HG03064 (cell line): ENCODE measurements at regions not wholly inside any gene's neighbourhood (a gene's known extent, or its start where the extent isn't known, plus 50 kb on each side); places are given as distances from the start of the nearest gene placed in this dataset.

Source experiments
- ATAC-seq: cut with Tn5 transposase; IDR thresholded peaks from one replicate; pipeline ENCODE4 v1.9.1; 2021; ENCODE audit warnings: low read depth; ENCODE audit not compliant: unreplicated experiment

GRCh38 chr3:193754719-193755118, 161.7 kb downstream of the OPA1 start:
- ATAC-seq = no peak

DNA sequence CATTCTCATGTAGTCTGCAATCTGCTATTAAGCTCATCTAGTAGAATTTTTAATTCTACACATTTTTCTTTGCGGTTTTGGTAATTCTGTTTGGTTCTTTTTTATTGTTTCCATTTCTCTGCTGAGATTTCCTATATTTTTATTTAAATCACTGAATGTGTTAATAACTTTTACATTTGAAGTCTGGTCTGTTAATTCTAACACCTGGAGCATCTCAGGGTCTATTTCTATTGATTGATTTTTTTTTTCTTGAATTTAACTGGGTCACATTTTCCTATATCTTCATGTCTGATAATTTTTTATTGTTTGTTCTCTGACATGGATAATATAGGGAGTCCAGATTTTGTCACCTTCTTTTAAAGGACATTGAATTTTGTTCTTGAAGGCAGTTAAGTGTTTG, 163.5 kb downstream of the OPA1 start:
- no peak for ATAC-seq

DNA sequence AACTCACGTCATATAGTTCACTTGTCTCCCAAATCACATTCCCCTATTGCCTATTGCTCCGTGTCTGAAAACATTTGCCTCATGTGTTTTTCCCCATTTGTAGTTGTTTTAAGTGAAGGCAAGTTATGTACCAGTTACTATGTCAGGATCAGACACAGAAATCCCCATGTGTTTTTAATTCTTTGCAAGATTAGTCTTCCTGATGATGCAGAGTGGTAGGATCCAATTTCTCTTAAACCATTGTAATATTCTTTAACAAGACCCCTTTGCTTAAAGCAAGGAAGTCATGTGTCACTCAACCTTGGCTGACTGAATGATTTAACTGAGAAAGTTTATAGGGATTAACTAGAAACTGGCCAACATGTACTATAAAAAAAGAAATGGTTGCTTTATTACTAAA, 164.4 kb downstream of the OPA1 start:
- no peak for ATAC-seq

DNA sequence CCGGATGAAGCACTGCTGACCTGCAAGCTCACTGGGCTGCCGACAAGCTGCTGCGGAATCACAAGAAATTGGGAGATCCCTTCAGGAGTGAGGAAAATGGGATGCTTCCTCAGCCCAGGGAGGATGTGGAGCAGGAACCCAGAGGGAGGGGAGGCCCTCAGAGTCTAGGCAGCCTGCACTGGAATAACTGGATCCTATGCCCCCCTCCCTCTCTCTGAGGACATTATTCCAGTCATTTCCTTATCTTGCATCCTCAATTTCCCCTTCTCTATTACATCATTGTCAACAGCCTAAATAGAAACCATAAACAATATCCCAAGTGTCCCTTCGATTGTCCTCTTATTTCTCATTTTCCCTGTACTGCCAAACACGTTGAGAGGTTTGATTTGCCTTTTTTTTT, 169.0 kb downstream of the OPA1 start:
- no peak for ATAC-seq

DNA sequence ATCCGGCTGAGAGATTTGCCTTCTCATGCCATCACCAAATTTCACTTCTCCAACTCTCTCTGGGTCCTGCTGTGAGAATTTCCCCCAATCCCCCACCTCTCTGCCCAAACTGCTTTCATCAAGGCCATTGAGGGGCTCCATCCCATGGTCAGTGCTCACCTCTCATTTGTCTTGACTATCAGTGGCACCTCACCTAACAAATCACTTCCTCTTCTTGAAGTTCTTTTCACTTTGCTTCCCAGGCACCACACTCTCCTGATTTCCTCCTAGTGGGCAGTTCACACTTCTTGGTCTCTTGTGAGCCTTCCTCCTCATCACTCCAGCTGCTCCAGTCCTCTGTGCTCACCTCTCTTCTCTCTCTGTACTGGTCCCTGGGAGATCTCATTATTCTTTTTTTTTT, 169.6 kb downstream of the OPA1 start:
- ATAC-seq = no peak

DNA sequence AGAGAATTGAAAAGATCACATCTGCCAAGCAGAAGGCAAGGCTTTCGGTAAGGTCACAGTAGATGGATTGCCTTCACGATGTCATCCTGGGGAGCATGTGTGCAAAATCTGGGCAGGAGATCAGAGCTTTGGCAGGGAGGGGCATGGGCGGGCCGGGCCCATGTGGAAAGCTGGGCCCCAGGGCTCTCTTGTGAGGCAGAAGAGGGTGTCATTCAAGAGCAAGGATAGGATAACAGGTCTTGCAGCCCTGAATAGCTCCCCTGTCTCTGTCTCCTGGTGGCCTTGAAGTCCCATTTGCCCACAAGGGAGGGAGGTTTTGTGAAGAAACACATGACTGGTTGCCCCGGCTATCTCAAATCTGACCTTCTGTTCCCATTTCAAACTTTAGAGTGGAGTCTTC, 172.0 kb downstream of the OPA1 start:
- ATAC-seq = no peak

DNA sequence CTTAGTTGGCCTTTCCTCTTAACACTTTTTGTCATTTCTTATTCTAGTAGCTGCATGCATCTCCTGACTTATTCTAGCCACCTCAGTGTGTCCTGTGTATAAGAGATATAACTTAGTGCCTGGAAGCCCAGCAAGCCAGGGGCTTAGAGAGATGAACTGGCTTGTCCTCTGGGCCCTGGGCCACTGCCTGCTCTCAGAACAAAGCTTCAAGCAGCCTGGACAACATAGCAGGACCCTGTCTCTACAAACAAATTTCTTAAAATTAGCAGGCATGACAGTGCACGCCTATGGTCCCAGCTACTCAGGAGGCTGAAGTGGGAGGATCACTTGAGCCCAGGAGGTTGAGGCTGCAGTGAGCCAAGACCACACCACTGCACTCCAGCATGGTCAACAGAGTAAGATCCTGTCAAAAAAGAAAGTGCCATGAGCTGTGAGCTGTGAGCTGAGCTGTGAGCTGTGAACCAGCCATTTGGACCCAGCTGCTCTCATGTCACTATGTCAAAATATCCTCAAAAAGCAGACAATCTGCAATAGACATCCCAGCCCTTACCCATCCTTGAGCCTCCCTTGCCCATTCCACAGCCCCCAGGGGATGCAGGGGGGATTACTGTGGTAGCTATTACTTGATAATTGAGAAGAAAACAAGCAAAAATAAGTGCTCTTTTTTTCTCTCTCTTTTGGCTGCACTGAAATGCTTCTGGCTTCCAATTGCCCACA, 174.5 kb downstream of the OPA1 start:
- no peak for ATAC-seq

DNA sequence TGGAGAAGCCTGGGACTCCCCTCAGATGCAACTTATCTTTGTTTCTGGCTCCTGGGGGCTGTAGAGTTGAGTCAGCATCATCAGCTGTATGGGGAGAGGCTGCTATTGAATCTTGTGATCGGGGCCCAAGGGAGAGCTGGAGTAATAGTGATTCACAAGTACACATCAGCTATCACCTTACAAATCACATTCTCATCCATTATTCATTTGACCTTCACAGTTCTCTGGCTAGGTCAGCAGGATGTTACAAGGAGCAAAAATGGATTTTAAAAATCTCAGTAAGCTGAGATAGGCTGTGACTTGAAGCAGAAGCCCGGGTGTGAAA, 175.0 kb downstream of the OPA1 start:
- no peak for ATAC-seq

GRCh38 chr3:193769437-193769836, 176.4 kb downstream of the OPA1 start:
- no peak for ATAC-seq

DNA sequence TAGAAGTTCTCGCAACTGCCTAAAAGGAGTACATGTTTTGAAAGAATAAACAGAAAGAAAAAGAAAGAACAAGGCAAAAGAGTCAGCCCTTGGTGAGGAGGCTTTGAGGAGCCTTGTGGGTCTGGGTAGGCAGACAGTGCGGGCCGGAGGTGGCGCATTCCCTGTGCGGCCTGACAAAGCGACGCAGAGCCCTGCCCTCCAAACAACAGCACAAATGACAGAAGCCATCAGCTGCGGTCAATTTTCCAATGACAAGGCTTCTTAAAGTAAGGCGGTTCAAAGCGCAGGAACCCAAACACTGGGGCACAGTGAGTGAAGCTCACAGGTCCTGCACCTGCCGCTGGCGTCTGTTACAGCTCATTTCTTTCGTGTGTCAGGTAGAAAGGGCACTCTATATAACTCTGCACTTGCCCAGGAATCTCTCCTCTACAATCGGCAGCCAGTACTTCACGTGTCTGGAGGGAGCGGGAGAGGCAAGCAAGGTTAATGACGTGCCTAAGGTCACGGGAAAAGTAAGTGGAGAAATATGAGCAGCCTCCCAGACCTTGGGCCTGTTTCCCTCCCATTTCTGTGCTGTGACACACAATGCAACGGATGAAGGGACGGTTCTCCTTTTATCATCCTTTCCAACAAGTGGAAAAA, 178.1 kb downstream of the OPA1 start:
- ATAC-seq = no peak

DNA sequence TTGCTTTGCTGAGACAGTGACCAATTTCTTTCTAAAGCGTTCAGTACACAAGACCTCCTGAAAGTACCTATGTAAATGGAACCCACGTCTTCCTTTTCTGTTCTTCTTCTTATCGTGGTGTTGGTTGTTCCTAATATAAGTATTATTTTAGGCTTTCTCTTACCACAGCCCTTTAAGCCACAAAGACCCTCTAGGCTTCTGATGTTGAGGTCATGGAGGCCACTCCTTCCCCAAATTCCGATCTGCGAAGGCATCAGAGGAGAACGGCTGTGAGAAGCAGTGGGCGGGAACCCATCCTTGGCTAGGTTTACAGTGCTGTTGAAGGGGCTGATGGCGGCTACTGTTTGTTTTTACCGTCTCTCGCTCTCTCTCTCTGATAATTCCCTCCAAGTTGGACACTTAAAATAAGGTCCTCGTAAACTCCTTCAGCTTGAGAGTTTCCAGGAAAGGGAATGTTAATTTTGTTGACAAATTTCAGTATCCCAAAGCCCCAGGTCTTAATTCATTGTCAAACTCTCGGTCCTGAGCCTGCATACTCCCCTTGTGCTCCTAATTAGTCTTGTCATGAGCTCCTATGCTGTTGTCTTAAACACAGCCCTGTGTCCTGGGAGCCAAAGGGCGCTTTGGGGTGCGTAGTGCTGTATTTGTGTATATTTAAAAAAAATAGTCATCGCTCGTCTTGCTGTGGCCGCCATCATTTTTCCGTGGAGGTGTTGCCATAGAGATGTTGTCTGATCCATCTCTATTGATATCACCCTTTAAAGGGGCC, 178.8 kb downstream of the OPA1 start:
- ATAC-seq = no peak

DNA sequence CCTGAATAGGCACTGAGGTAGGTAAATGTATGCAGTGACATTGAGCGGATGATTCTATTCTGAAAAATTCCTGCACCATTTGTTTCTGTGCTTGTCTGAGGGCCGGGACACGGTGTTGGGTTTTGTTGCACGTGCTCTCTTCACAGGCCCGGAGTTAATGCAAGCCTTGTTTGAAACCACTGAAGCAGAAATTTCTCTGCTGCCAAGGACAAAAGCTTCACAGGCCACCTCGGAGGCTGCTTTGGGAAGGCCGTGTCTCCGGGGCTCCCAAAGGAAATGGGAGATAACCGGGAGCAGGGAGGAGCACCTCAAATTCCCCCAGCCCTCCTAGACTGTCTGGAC, 179.4 kb downstream of the OPA1 start:
- ATAC-seq = no peak

- ATAC-seq = no peak
Measured at GRCh38 chr3:193773266-193774220, 180.5 kb downstream of the OPA1 start.

DNA sequence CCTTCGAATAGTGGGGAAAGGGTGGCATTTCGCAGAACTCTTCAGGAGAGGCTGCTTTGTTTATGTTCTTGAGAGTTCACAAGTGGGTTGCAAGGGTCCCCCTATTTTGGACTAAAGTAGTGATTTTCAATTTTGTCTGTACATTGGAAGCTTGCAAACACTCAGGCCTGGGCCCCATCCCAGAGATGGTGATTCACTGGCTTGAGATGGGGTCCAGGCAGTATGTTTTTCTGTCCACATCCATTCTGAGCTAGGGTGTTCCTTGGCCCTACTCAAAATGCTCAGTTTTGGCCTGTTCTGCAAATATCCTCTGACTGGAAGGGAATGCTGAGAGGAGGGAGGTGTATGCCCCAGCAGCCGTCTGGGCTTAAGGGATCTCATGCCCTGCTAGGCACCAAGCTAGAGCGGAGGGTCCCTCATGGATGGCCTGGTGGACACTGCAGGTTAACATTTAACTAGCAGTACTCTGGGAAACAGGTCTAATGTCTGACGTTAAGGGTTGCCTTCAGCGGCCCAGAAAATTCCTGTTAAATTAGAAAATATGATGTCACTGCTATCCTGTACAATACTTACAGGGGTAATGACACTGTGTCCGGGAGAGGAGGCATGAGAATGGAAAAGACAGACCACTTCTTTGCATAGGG, 181.4 kb downstream of the OPA1 start:
- ATAC-seq = no peak

DNA sequence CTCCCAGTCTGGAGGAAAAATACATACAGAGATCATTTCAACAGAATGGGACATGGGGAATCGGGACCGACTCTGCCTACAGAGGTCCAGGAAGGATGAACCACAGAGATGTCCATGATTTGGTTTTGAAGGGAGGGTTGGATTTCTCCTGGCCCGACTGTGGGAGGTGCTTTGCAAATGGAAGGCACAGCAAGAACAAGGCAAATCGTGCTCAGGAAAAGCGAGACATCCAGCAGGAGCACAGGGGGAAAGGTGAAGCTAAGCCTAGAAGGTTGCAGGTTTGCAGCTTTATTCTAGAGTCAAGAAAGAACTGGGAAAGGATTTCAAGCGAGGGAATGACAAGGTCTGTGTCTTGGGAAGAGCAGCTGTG, 181.9 kb downstream of the OPA1 start:
- no peak for ATAC-seq

DNA sequence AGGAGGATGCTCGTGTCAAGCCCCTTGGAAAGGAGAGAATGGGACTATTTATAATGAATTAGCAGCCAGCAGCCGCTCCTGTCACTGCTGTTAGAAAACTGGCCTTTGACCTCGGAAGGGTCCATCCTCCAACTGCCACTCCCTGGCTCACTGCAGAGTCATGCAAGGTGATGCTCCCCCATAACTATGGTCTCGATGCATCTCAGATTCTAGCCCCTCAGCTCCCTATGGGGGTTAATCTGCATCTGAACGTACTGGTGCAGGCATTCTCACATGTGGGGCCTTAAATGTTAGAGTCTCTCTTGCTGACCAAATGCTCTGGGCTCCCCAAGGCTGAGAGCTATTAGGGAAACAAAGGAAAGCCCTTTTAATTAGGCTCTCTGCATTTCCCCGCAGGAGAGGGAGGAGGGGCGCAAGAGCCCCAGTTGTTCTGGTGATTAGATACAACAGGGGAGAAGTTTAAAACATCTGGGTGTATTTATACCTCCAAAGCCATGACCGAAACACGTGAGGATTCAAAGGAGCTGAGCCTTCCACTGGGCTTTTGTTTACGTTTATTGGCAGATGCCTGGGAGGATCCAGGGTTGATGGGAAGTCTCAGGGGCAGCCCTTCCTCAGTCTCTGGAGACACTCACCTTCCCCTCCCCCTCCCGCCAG, 182.5 kb downstream of the OPA1 start:
- no peak for ATAC-seq

GRCh38 chr3:193776626-193777358, 183.8 kb downstream of the OPA1 start:
- ATAC-seq = no peak

DNA sequence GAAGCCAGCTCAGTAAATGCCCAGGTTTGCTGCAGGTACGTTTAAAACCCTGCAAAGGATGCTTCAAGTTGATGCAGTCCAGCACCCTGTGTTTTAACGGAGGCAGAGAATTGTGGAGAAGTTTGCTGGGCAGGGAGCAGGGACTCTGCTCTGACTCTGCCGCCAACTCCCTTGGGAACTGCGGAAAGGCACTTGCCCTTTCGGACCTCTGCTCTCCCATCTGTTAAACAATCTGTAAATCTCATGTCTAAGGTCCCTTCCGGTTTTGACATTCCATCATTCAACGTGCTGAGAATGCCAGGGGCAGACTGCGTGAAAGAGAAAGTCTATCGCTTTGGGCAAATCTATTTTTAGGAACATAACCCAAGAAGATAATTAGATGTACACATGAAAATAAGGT, 184.5 kb downstream of the OPA1 start:
- no peak for ATAC-seq

DNA sequence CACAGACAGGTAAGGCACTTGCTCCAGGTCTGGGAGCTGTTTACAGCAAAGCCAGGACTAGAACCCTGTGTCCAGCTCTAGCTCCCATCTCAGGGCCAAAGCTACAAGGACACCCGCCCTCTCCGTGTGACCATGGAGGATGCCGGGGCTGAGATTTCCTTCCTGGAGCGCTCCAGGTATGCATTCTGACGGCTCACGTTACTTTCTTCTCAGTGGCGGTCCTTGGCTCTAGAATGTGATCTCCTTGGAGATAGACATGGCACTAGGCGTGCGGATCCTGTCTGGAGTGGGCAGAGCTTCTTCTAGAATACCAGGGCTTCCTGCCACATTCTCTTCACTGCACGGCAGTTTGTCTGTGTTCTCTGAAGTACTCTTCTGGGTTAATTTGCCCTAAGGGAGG, 185.7 kb downstream of the OPA1 start:
- ATAC-seq = no peak
